CD4-positive, alpha-beta T cell (primary cell): ENCODE measurements at regions not wholly inside any gene's neighbourhood (a gene's known extent, or its start where the extent isn't known, plus 50 kb on each side); places are given as distances from the start of the nearest gene placed in this dataset.

Source experiments
- ATAC-seq: fragments of 200-7000 bp; cut with Tn5 transposase; one replicate; pipeline ENCODE4 v1.10.0; 2022; ENCODE audit warnings: mild to moderate bottlenecking; ENCODE audit not compliant: poor library complexity
- CTCF ChIA-PET: fragments of 350-600 bp; sonication (Branson Sonifier 250); formaldehyde crosslinking; loops from one replicate; lab custom pipeline; 2021; ENCODE audit warnings: antibody characterized with exemption, inconsistent platforms; lab: Charles Lee
- POLR2A ChIA-PET: fragments of 350-600 bp; sonication (Branson Sonifier 250); formaldehyde crosslinking; loops from one replicate; lab custom pipeline; 2021; ENCODE audit warnings: antibody characterized with exemption, inconsistent platforms; lab: Charles Lee
- DNase-seq, 14 experiments: peaks; one replicate each; pipeline ENCODE4 v3.0.0-alpha.2; 2013 to 2020; ENCODE audit warnings: mixed read lengths in 2 of 14
- H3K27ac ChIP-seq, 2 donors: one replicate each; pipeline versions ENCODE4 v1.5.1 to v1.7.0; 2013; ENCODE audit warnings: low read length in 2 of 2, low read depth in 1 of 2, mild to moderate bottlenecking in 1 of 2
- H3K27me3 ChIP-seq, 2 experiments: 1 replicate in 1 of 2; 2 replicates in 1 of 2; pipeline versions ENCODE4 v1.6.1 to v1.7.0; 2013; ENCODE audit warnings: low read length in 2 of 2, control low read depth in 1 of 2, mild to moderate bottlenecking in 1 of 2, moderate library complexity in 1 of 2; ENCODE audit not compliant: insufficient read depth in 2 of 2, control insufficient read depth in 1 of 2
- H3K36me3 ChIP-seq: one replicate; pipeline ENCODE4 v1.6.1; 2013; ENCODE audit warnings: low read length, control low read depth; ENCODE audit not compliant: insufficient read depth
- H3K4me1 ChIP-seq: one replicate; pipeline ENCODE4 v1.6.1; 2013; ENCODE audit warnings: low read length, control low read depth; ENCODE audit not compliant: insufficient read depth
- H3K4me3 ChIP-seq: one replicate; pipeline ENCODE4 v1.5.1; 2013; ENCODE audit warnings: mild to moderate bottlenecking, low read length, moderate library complexity
- H3K9me3 ChIP-seq, 2 experiments: 1 replicate in 1 of 2; 2 replicates in 1 of 2; pipeline versions ENCODE4 v1.6.1 to v1.7.0; 2013; ENCODE audit warnings: low read length in 2 of 2, mild to moderate bottlenecking in 2 of 2, control low read depth in 1 of 2, moderate library complexity in 1 of 2; ENCODE audit not compliant: control insufficient read depth in 1 of 2, insufficient read depth in 1 of 2
- H3K27ac Mint-ChIP-seq: one replicate; pipeline ENCODE4 v1.8.0; 2020; ENCODE audit warnings: mixed read lengths
- H3K27me3 Mint-ChIP-seq: one replicate; pipeline ENCODE4 v1.8.0; 2021; ENCODE audit warnings: mixed read lengths
- H3K36me3 Mint-ChIP-seq: one replicate; pipeline ENCODE4 v1.8.0; 2021; ENCODE audit warnings: low read depth, mixed read lengths
- H3K4me1 Mint-ChIP-seq: one replicate; pipeline ENCODE4 v1.8.0; 2021; ENCODE audit warnings: low read depth, mixed read lengths
- H3K4me3 Mint-ChIP-seq: one replicate; pipeline ENCODE4 v1.8.0; 2020; ENCODE audit warnings: mild to moderate bottlenecking, mixed read lengths
- H3K9me3 Mint-ChIP-seq: one replicate; pipeline ENCODE4 v1.8.0; 2020; ENCODE audit warnings: mixed read lengths
- CTCF ChIP-seq: fragments of 200-600 bp; IDR thresholded peaks from one replicate; pipeline ENCODE4 v1.8.0; 2022; ENCODE audit warnings: antibody characterized with exemption, mild to moderate bottlenecking
- intact Hi-C, 2 experiments: fragments of 100-400 bp; cut with DNase I in 1 of 2; cut with micrococcal nuclease in 1 of 2; formaldehyde crosslinking; loops; one replicate each; pipeline versions ENCODE4 v1.15.1 to v1.9.0; 2023 to 2025; cut with DNase I, micrococcal nuclease

- H3K4me3 Mint-ChIP-seq: no peak overlapping the region
- intact Hi-C loops: no loop called here
- H3K4me1 ChIP-seq: no peaks in the 10 kb centered on the region
- peaks cover 15% of the 10 kb centered on the region for H3K27me3 Mint-ChIP-seq
- no peak for ATAC-seq
- no peak overlapping the region for H3K27ac Mint-ChIP-seq
- no peaks in the 10 kb centered on the region for H3K36me3 ChIP-seq
- no peak for TF ChIP-seq CTCF
- no peaks in the 10 kb centered on the region for H3K4me1 Mint-ChIP-seq
- POLR2A ChIA-PET: no interaction called here
- CTCF ChIA-PET: no interaction called here
- H3K27me3 ChIP-seq: no peaks in the 10 kb centered on the region
- H3K9me3 ChIP-seq: peaks cover 6% of the 10 kb centered on the region in 2 experiments
- no peak overlapping the region for H3K27ac ChIP-seq
- no peak for DNase-seq
- H3K9me3 Mint-ChIP-seq: peaks cover 11% of the 10 kb centered on the region
- H3K4me3 ChIP-seq: no peak overlapping the region
- no peaks in the 10 kb centered on the region for H3K36me3 Mint-ChIP-seq
Measured at GRCh38 chr2:19630921-19631320, 270.9 kb downstream of the TTC32 start.

- CTCF ChIA-PET: no interaction called here
- H3K9me3 ChIP-seq: peaks cover 6 to 10% of the 10 kb centered on the region in 2 experiments
- TF ChIP-seq CTCF: no peak
- POLR2A ChIA-PET: no interaction called here
- H3K4me1 ChIP-seq: no peaks in the 10 kb centered on the region
- no peak overlapping the region for H3K27ac ChIP-seq
- ATAC-seq (no peak), DNase-seq (no peak)
- Mint-ChIP-seq H3K4me3 (no peak overlapping the region), H3K27me3 (no peaks in the 10 kb centered on the region), H3K36me3 (no peaks in the 10 kb centered on the region), H3K4me1 (no peaks in the 10 kb centered on the region), H3K27ac (no peak overlapping the region), H3K9me3 (peaks cover 11% of the 10 kb centered on the region)
- no peak overlapping the region for H3K4me3 ChIP-seq
- H3K27me3 ChIP-seq: no peaks in the 10 kb centered on the region
- intact Hi-C loops: no loop called here
- H3K36me3 ChIP-seq: no peaks in the 10 kb centered on the region
Measured at GRCh38 chr2:19627359-19627758, 268.9 kb upstream of the OSR1 start.

- no peak overlapping the region for H3K27ac ChIP-seq
- H3K9me3 Mint-ChIP-seq: peaks cover 16% of the 10 kb centered on the region
- peaks cover 6 to 10% of the 10 kb centered on the region in 2 experiments for H3K9me3 ChIP-seq
- H3K4me3 ChIP-seq: no peak overlapping the region
- ChIA-PET POLR2A (no interaction called here), CTCF (no interaction called here)
- H3K27ac Mint-ChIP-seq: no peak overlapping the region
- no peak overlapping the region for H3K4me3 Mint-ChIP-seq
- H3K4me1 Mint-ChIP-seq: no peaks in the 10 kb centered on the region
- TF ChIP-seq CTCF: no peak
- ATAC-seq (no peak), DNase-seq (no peak)
- no peaks in the 10 kb centered on the region for H3K36me3 Mint-ChIP-seq
- intact Hi-C loops: no loop called here
- no peaks in the 10 kb centered on the region for H3K4me1 ChIP-seq
- H3K36me3 ChIP-seq: no peaks in the 10 kb centered on the region
- peaks cover 11% of the 10 kb centered on the region for H3K27me3 Mint-ChIP-seq
- no peaks in the 10 kb centered on the region for H3K27me3 ChIP-seq
Measured at GRCh38 chr2:19623488-19623887, 265.1 kb upstream of the OSR1 start.
